ENCODE measurements at regions not wholly inside any gene's neighbourhood (a gene's known extent, or its start where the extent isn't known, plus 50 kb on each side); places are given as distances from the start of the nearest gene placed in this dataset.

DNA sequence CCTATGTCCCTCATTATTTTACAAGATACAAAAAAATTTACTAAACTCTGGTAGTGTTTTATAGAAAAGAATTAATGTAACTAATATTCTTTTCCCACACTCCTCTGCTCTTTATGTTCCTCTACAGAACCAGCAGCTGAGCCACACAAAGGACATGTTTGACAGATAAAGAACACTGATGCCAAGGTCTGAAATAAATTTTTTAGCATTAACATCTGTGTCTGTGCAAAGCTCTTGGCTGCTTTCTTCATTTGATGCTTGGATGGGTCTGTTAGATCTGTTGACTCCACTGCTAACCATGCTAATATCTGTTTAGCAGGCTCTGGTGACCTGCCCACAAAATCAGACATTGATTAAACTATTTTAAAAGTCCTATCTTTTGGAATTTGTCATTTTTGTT lies 2363.8 kb downstream of the PCDH9 start:
- no peak overlapping the region for H3K4me3 ChIP-seq (ENCODE audit: low read depth, low read length)
- DNase-seq (ENCODE audit: low read depth), result no peak
- TF ChIP-seq, protein P1, sequence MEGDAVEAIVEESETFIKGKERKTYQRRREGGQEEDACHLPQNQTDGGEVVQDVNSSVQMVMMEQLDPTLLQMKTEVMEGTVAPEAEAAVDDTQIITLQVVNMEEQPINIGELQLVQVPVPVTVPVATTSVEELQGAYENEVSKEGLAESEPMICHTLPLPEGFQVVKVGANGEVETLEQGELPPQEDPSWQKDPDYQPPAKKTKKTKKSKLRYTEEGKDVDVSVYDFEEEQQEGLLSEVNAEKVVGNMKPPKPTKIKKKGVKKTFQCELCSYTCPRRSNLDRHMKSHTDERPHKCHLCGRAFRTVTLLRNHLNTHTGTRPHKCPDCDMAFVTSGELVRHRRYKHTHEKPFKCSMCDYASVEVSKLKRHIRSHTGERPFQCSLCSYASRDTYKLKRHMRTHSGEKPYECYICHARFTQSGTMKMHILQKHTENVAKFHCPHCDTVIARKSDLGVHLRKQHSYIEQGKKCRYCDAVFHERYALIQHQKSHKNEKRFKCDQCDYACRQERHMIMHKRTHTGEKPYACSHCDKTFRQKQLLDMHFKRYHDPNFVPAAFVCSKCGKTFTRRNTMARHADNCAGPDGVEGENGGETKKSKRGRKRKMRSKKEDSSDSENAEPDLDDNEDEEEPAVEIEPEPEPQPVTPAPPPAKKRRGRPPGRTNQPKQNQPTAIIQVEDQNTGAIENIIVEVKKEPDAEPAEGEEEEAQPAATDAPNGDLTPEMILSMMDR (conservative IDR thresholded peaks at IDR 0.05; ENCODE audit: low read depth, low read length), result no peak

DNA sequence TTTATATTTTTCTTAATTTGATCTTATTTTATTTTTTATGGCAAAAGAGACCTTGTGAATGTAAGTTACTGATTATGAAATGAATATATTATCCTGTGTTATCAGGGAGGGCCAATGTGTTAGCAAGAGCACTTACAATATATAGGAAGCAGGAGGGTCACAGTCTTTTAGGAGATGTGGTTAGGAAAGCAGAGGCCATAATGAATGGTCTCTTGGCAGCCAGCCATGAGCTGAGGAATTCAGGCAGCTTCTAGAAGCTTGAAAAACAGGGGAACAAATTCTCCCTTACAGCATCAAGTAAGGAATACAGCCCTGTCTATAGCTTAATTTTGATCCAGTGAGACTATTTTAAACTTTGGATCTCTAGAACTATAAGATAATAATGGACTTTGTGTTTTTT lies 2374.6 kb downstream of the PCDH9 start:
- TF ChIP-seq, protein P1 (conservative IDR thresholded peaks at IDR 0.05; ENCODE audit: low read depth, low read length), result no peak
- DNase-seq (ENCODE audit: low read depth), result no peak
- H3K4me3 ChIP-seq (ENCODE audit: low read depth, low read length), result no peak overlapping the region

DNA sequence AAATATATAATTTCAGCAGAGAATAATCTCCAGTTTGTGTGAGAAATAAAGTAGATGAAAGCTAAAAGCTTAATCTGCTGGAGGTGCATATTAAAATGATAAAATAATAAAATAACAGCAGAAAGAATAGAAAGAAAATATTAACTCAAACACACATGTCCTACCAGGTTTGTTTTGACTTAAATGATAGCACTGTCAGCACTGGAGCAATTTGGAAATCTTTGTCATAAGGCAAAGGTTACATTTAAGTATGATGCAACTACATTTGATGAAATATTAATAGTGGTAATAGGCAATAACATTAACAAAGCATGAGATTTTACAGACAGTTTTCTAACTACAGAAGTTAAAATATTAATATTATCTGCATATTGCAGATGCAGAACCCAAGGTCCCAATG lies 2380.1 kb downstream of the PCDH9 start:
- TF ChIP-seq, protein P1 (conservative IDR thresholded peaks at IDR 0.05; ENCODE audit: low read depth, low read length), result no peak
- DNase-seq (ENCODE audit: low read depth), result no peak
- no peak overlapping the region for H3K4me3 ChIP-seq (ENCODE audit: low read depth, low read length)

DNA sequence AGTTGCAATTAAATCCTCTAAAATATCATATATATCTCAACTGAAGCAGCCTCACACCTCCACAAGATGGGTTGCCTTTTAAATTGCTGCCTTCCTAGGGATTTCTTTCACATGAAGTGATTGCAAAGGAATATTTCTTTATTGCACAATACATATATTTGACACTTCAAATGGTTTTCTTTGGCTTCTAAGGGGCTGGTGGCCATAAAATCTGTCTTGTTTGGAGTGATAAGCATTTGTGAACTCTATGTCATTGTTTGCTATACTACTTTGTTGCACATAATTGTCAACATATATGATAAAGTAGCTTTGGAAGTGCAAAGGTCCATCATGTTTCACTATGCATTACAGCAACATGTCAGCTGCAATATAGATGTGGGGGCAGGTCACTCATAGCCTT lies 2380.9 kb downstream of the PCDH9 start:
- H3K4me3 ChIP-seq (ENCODE audit: low read depth, low read length), result no peak overlapping the region
- TF ChIP-seq, protein P1 (conservative IDR thresholded peaks at IDR 0.05; ENCODE audit: low read depth, low read length), result no peak
- DNase-seq (ENCODE audit: low read depth), result no peak

DNA sequence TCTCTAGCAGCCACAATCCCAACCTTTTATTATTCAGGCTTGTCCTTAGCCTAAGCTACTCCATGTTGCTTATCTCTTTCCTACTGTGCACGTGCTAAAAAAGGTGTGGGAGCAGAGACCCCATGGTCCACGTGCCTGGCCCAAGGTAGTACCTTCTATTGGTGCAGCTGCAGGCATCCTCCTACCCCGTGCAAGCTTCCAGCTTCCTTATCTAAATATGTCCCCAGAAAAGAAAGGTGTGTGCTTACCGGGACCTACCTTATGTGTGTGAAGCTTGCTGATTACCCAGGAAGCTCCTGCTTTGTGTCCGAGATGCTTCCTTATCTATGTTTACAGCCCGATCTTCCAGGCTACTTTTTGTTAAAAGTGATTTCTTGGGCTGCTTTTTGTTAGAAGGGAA lies 2382.4 kb downstream of the PCDH9 start:
- TF ChIP-seq, protein P1 (conservative IDR thresholded peaks at IDR 0.05; ENCODE audit: low read depth, low read length), result no peak
- H3K4me3 ChIP-seq (ENCODE audit: low read depth, low read length), result no peak overlapping the region
- no peak for DNase-seq (ENCODE audit: low read depth)

DNA sequence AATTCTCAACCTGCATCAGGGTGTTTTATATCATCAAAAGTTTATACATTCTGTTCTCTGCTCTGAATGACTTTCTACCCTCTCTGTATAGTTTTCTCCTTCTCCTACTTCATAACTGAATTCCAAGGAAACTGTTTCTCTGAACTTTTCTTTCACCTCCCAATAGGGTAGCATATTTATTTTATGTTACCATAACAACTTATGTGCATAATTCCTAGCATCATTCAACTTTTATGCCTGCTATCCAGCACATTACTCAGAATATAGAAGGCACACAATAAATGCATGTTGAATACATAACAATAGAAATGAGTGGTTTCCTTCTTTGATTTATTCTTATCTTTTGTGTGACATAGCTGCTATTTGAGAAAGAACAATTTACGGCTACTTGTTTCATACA lies 2385.0 kb downstream of the PCDH9 start:
- TF ChIP-seq, protein P1 (conservative IDR thresholded peaks at IDR 0.05; ENCODE audit: low read depth, low read length), result no peak
- no peak overlapping the region for H3K4me3 ChIP-seq (ENCODE audit: low read depth, low read length)
- no peak for DNase-seq (ENCODE audit: low read depth)

DNA sequence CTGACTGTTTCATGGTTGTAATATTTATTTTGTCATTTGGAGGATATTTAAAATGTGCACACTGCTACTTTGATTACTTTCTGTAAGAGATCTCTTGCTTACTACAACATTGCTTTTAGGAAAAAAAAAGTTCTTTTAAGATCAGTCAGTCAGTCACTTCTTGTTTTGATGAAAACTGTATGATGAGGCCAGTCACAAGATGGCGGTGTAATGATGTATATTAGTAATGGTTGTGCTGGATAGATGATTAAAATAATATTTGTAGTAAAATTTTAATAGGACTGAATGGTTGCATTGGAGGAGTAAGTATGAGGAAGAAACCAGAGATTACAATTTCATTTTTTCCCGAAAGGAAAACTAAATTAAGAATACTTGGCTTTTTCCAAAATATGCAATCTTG lies 2411.1 kb downstream of the PCDH9 start:
- H3K4me3 ChIP-seq (ENCODE audit: low read depth, low read length), result no peak overlapping the region
- TF ChIP-seq, protein P1 (conservative IDR thresholded peaks at IDR 0.05; ENCODE audit: low read depth, low read length), result no peak
- no peak for DNase-seq (ENCODE audit: low read depth)
